GM13976 (cell line): ENCODE measurements at regions not wholly inside any gene's neighbourhood (a gene's known extent, or its start where the extent isn't known, plus 50 kb on each side); places are given as distances from the start of the nearest gene placed in this dataset.
A peak's percentile ranks its signal among the peaks of the same experiment; 100 is the strongest.

ENCODE experiments used
- DNase-seq: peaks from one replicate; pipeline ENCODE4 v3.0.0; 2012; ENCODE audit warnings: low spot score
- CTCF ChIP-seq: IDR thresholded peaks from 2 replicates; pipeline ENCODE4 v1.5.1; 2012; ENCODE audit warnings: borderline replicate concordance, mild to moderate bottlenecking; ENCODE audit not compliant: insufficient read depth; ENCODE audit errors: extremely low read depth, missing control alignments, control extremely low read depth
- in situ Hi-C: fragments of 300-500 bp; cut with MboI; formaldehyde crosslinking; loops from one replicate; pipeline ENCODE4 v1.12.0; 2022; ENCODE audit warnings: low sequenced_read_pairs, mixed read lengths, inconsistent platforms; ENCODE audit not compliant: unreplicated experiment

- no peak for TF ChIP-seq CTCF
- in situ Hi-C loops, result loop anchor here (25.0 kb wide), 1 partner anchor 323 kb away; no protein-coding TSS in a partner anchor
- DNase-seq, result peak; percentile 38
Measured at GRCh38 chr3:72259755-72260587, 475.0 kb upstream of the PROK2 start.

DNA sequence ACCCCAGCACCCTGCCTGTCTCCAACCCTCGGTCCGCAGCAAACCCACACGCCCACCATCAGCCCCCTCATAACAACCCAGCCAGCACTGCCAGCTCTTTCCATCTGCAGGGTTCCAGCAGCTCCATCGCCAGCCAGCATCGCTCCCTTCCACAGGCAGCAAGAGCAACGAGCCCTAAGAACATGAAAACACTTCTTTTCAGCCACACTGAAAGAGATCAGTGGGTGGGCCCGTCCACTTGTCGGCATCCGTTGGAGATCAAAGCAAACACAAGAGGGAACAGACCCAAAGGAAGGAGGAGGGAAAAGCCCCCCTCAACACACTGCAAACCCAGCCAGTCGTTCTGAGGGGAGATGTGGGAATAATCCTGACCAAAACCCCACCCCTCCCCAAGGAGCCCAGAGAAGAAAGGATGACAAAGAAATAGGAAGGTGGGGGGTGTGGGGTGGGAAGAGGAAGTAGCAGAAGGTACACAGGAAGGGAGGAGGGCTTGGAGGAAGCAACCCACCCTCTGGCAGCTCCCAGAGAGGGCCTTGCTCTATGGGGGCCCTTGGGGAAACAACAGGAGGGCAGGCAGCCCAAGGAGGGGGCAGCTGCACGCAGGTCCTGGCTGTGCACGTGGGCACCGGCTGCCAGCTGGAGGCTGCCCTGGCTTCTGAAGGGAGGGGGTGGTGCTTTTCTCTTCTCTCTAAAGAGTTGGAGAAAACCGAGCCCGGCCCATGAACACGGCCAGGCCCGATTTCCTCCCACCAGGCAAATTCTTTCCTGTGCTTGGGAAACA is 473.6 kb upstream of the PROK2 start:
- no peak for TF ChIP-seq CTCF
- in situ Hi-C loops, result loop anchor here (25.0 kb wide), 1 partner anchor 321 kb away; no protein-coding TSS in a partner anchor
- no peak for DNase-seq

DNA sequence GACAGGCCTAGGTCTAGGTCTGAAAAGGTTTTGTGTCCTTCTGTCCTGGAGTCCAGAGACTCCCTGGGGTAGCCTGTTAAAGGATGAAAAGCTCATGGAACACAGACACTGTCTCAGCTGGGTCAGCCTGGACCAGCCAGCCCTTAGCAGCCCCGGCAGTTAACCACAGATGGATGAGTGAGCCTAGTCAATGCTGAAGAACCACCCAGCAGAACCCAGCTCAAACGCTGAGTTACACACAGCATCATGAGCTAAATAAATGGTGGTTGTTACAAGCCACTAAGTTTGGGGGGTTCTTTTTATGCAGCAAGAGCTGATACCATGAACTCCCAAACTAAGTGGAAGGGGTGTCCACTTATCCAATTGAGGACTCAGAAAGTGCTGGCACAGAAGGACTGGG is 472.8 kb upstream of the PROK2 start:
- in situ Hi-C loops, result loop anchor here (25.0 kb wide), 1 partner anchor 320 kb away; no protein-coding TSS in a partner anchor
- no peak for DNase-seq
- TF ChIP-seq CTCF, result no peak

DNA sequence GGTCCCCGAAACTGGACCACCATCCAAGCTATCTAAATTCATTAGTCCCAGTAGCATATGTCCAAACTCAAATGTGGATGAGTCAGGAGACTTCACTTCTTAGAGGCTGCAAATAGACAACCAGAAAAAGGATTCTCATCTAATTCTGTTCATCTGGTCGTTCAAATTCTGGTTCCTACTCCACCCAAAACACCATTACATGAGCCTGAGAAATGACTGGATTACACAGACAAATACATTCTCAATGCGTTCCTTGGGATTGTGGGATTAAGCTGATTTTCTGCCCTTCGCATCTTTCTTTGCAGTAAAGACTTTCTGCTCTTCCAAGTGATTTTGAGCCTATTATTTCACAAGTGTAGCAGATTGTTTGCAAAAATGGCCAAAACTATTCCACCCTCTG is 472.3 kb upstream of the PROK2 start:
- in situ Hi-C loops, result loop anchor here (25.0 kb wide), 1 partner anchor 320 kb away; no protein-coding TSS in a partner anchor
- TF ChIP-seq CTCF, result no peak
- no peak for DNase-seq

- TF ChIP-seq CTCF, result no peak
- no peak for DNase-seq
- in situ Hi-C loops, result loop anchor here (25.0 kb wide), 1 partner anchor 319 kb away; no protein-coding TSS in a partner anchor
Measured at GRCh38 chr3:72256716-72257115, 471.8 kb upstream of the PROK2 start.

- in situ Hi-C loops, result loop anchor here (25.0 kb wide), 1 partner anchor 319 kb away; no protein-coding TSS in a partner anchor
- DNase-seq, result no peak
- no peak for TF ChIP-seq CTCF
Measured at GRCh38 chr3:72255791-72256559, 471.0 kb upstream of the PROK2 start.
